HUES48 (cell line): ENCODE measurements at regions not wholly inside any gene's neighbourhood (a gene's known extent, or its start where the extent isn't known, plus 50 kb on each side); places are given as distances from the start of the nearest gene placed in this dataset.

Experiments
- H3K27ac ChIP-seq: one replicate; pipeline ENCODE4 v1.7.0; 2013; ENCODE audit warnings: low read depth, low read length, inconsistent platforms
- H3K27me3 ChIP-seq: 2 replicates; pipeline ENCODE4 v1.6.1; 2013; ENCODE audit warnings: mild to moderate bottlenecking, low read length; ENCODE audit not compliant: control insufficient read depth, insufficient read depth
- H3K36me3 ChIP-seq: 2 replicates; pipeline ENCODE4 v1.6.1; 2013; ENCODE audit warnings: low read length; ENCODE audit not compliant: control insufficient read depth, insufficient read depth
- H3K4me1 ChIP-seq: 2 replicates; pipeline ENCODE4 v1.6.1; 2013; ENCODE audit warnings: mild to moderate bottlenecking, low read length; ENCODE audit not compliant: control insufficient read depth, insufficient read depth
- H3K4me3 ChIP-seq: 2 replicates; pipeline ENCODE4 v1.5.1; 2013; ENCODE audit warnings: mild to moderate bottlenecking, low read depth, low read length
- H3K9ac ChIP-seq: 2 replicates; pipeline ENCODE4 v1.6.1; 2013; ENCODE audit warnings: mild to moderate bottlenecking, low read depth, low read length, moderate library complexity
- H3K9me3 ChIP-seq: 2 replicates; pipeline ENCODE4 v1.6.1; 2013; ENCODE audit warnings: low read length; ENCODE audit not compliant: control insufficient read depth, insufficient read depth

DNA sequence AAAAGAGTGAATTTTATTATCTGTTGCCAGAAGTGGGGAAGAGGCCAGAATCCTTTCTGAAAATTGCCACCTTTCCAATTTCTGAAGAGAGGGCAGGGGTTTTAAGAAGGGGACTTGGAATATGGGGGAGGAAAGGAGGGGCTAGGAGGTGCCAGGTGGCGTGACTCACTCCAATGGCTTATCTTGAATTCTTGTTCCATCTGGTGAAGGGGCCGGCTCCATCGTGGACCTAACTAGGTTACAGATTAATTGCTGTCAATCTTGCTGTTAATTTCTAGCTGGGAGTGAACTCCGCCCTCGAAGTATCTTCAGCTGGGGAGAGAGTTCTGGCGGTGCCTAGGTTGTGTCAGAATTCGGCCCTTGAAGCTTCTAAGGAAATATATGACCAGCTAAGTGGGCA is 138.7 kb downstream of the YTHDC2 start:
- H3K27me3 ChIP-seq: no peaks in the 10 kb centered on the region
- H3K4me3 ChIP-seq: no peak overlapping the region
- H3K9me3 ChIP-seq: no peaks in the 10 kb centered on the region
- H3K27ac ChIP-seq: no peak overlapping the region
- no peaks in the 10 kb centered on the region for H3K4me1 ChIP-seq
- no peaks in the 10 kb centered on the region for H3K36me3 ChIP-seq
- H3K9ac ChIP-seq: no peak overlapping the region

- Histone ChIP-seq H3K27ac (no peak overlapping the region), H3K9ac (no peak overlapping the region), H3K4me1 (no peaks in the 10 kb centered on the region), H3K4me3 (no peak overlapping the region), H3K27me3 (no peaks in the 10 kb centered on the region), H3K9me3 (no peaks in the 10 kb centered on the region), H3K36me3 (no peaks in the 10 kb centered on the region)
Observed at GRCh38 chr5:113654828-113655227, 141.3 kb downstream of the YTHDC2 start.

GRCh38 chr5:113660206-113660605 is 146.7 kb downstream of the YTHDC2 start:
- Histone ChIP-seq H3K36me3 (no peaks in the 10 kb centered on the region), H3K9ac (no peak overlapping the region), H3K4me1 (no peaks in the 10 kb centered on the region), H3K27ac (no peak overlapping the region), H3K27me3 (no peaks in the 10 kb centered on the region), H3K4me3 (no peak overlapping the region), H3K9me3 (no peaks in the 10 kb centered on the region)

DNA sequence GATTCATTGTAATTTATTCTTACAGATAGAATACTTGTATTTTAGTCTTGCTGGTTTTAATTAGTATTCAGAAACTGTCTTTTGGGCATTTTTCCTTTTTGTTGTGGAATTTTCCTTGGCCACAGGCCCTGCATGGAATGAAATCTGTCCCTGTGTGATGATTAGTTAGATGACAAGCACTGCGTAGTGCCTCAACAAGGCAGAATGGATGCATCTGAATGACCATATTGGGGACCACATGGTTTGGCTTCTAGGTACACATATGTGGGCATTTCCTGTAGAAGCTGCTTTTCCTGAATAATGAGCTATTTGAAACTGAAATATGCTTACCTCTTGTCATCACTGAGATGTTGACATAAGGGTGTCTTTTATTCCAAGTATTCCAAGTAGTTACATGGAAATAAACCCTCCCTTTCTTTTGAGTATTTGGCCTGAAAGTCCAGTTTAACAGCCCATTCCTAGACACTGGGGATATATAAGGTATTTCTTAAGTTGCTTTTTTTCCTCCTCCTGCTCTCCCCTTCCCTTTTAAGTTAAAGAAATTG is 147.3 kb downstream of the YTHDC2 start:
- no peak overlapping the region for H3K4me3 ChIP-seq
- no peak overlapping the region for H3K9ac ChIP-seq
- no peak overlapping the region for H3K27ac ChIP-seq
- no peaks in the 10 kb centered on the region for H3K27me3 ChIP-seq
- no peaks in the 10 kb centered on the region for H3K9me3 ChIP-seq
- no peaks in the 10 kb centered on the region for H3K4me1 ChIP-seq
- no peaks in the 10 kb centered on the region for H3K36me3 ChIP-seq

GRCh38 chr5:113663879-113664541 is 150.5 kb downstream of the YTHDC2 start:
- Histone ChIP-seq H3K36me3 (no peaks in the 10 kb centered on the region), H3K27me3 (no peaks in the 10 kb centered on the region), H3K27ac (no peak overlapping the region), H3K4me3 (no peak overlapping the region), H3K9me3 (no peaks in the 10 kb centered on the region), H3K9ac (no peak overlapping the region), H3K4me1 (no peaks in the 10 kb centered on the region)

GRCh38 chr5:113673041-113673440 is 159.5 kb downstream of the YTHDC2 start:
- Histone ChIP-seq H3K27me3 (no peaks in the 10 kb centered on the region), H3K36me3 (no peaks in the 10 kb centered on the region), H3K27ac (no peak overlapping the region), H3K9me3 (peaks cover 22% of the 10 kb centered on the region), H3K9ac (no peak overlapping the region), H3K4me3 (no peak overlapping the region), H3K4me1 (peaks cover 5% of the 10 kb centered on the region; the same call in 1 of the 2 replicates)

- Histone ChIP-seq H3K4me3 (no peak overlapping the region), H3K36me3 (no peaks in the 10 kb centered on the region), H3K27ac (no peak overlapping the region), H3K27me3 (no peaks in the 10 kb centered on the region), H3K4me1 (peaks cover 17% of the 10 kb centered on the region), H3K9ac (no peak overlapping the region), H3K9me3 (peaks cover 22% of the 10 kb centered on the region)
Observed at GRCh38 chr5:113675166-113675565, 161.7 kb downstream of the YTHDC2 start.

- H3K4me1 ChIP-seq: peaks cover 17% of the 10 kb centered on the region
- no peaks in the 10 kb centered on the region for H3K27me3 ChIP-seq
- H3K9me3 ChIP-seq: peaks cover 22% of the 10 kb centered on the region
- no peak overlapping the region for H3K27ac ChIP-seq
- H3K36me3 ChIP-seq: no peaks in the 10 kb centered on the region
- no peak overlapping the region for H3K9ac ChIP-seq
- no peak overlapping the region for H3K4me3 ChIP-seq
Observed at GRCh38 chr5:113678202-113678601, 164.7 kb downstream of the YTHDC2 start.

DNA sequence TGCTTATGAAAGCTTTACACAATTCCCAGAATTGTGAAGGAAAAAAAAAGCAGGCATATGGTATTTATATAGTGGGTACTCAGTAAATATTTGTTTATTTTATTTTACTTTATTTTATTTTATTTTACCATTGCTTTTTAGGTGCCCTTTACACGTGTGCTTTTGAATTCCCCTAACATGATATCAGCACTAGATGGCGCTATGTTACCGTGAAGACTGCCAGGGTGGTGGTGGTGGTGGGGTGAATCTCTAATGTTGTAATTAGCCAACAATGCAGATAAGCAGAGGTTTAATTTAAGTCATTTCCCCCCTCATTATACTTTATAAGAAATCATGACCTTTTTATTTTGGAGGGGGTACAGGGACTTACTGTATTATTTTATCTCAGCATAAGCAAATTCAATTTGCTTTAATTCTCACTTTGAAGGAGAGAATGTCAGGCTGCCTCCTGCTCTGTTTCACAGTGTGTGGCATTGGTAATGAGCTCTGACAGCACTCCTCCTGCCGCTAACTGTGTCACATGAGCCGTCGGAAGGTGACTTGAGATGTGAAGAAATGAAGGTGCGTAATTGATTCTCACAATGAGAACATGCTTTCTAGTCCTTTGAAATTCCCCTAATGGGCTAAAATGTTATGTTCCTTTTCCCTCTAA is 165.6 kb downstream of the YTHDC2 start:
- Histone ChIP-seq H3K9me3 (peaks cover 13% of the 10 kb centered on the region), H3K4me3 (no peak overlapping the region), H3K4me1 (peaks cover 17% of the 10 kb centered on the region), H3K27me3 (no peaks in the 10 kb centered on the region), H3K9ac (no peak overlapping the region), H3K36me3 (no peaks in the 10 kb centered on the region), H3K27ac (no peak overlapping the region)

DNA sequence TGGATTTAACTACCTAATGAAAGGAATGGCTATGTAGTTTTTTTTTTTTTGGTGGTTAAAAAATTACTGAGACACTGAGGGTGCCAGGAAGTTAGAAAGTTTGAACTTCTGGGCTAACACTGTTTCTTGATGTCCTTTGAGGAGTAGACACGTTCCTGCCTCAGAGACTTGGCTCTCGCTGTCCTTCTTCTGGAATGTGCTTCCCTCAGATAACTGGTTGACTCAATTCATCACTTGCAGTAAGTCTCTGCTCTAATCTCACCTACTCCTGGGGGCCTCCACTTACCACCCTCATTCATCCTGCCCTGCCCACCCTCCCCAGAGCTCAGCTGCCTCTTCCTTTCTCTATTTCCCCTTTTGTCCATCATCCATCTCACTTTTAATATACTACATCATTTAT is 167.0 kb downstream of the YTHDC2 start:
- no peaks in the 10 kb centered on the region for H3K9me3 ChIP-seq
- H3K9ac ChIP-seq: no peak overlapping the region
- H3K27ac ChIP-seq: no peak overlapping the region
- no peaks in the 10 kb centered on the region for H3K27me3 ChIP-seq
- no peak overlapping the region for H3K4me3 ChIP-seq
- H3K4me1 ChIP-seq: peaks cover 17% of the 10 kb centered on the region
- no peaks in the 10 kb centered on the region for H3K36me3 ChIP-seq

DNA sequence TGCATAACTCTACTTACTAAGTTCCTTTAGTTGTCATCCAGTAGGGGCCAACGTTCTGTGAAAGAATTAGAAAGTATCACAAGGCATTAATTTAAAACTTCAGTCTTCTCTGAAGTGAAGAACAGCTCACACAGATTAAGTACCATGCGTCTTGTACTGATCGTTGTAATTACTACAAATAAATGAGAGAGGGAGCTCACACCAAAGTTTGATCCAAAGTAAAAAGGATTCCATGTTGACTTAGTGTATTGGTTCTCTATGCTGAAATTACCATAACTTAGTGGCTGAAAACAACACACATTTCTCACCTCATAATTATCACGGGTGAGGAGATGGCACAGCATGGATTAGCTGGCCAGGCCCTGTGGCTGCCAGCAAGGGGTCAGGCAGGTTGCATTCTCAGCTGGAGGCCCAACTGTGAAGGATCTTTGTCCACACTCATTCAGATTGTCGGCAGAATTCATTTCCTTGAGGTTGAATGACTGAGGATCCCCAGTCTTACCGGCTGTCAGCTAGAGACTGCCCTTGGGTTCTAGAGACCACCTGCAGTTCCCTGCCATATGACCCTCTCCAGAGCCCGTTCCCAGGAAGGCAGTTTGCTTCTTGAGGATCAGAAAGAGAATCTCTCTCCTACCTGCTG is 169.1 kb downstream of the YTHDC2 start:
- Histone ChIP-seq H3K4me1 (peaks cover 14% of the 10 kb centered on the region), H3K27ac (peak overlapping the region; percentile 61), H3K27me3 (no peaks in the 10 kb centered on the region), H3K9me3 (no peaks in the 10 kb centered on the region), H3K9ac (no peak overlapping the region), H3K4me3 (no peak overlapping the region), H3K36me3 (no peaks in the 10 kb centered on the region)
